HFF-Myc (cell line): ENCODE measurements at regions not wholly inside any gene's neighbourhood (a gene's known extent, or its start where the extent isn't known, plus 50 kb on each side); places are given as distances from the start of the nearest gene placed in this dataset.

Experiments
- DNase-seq: peaks from one replicate; pipeline ENCODE4 v3.0.0-alpha.2; 2011; ENCODE audit warnings: low read depth; ENCODE audit errors: extremely low read depth
- H3K4me3 ChIP-seq: replicated peaks from 2 replicates; pipeline ENCODE4 v1.5.1; 2011; ENCODE audit warnings: low read depth, mild to moderate bottlenecking, control low read depth, low read length
- CTCF ChIP-seq: IDR thresholded peaks from 2 replicates; pipeline ENCODE4 v1.5.1; 2012; ENCODE audit warnings: mild to moderate bottlenecking, low read depth, low read length, control low read depth; ENCODE audit errors: missing control alignments

DNA sequence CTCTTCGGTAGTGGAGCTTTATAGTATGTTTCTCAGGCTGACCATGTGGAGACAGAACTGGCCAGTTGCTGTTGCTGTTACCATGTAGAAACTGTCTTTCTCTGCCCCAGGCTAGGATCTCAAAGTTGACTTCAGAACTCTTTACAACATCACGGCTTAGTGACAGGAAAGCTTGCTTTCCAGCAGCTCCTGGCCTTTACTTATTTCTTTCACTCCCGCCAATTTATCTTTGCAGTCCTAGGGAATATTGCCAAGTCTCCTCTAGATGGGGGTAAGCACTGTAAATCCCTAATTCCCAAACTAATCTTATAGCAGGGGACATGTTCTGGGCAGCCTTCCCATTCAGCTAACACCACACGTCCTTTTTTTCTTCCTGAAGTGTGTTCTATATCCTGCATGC, 631.6 kb downstream of the SPRY1 start:
- no peak overlapping the region for H3K4me3 ChIP-seq
- TF ChIP-seq CTCF = no peak
- no peak for DNase-seq

GRCh38 chr4:124030147-124030546, 633.6 kb downstream of the SPRY1 start:
- H3K4me3 ChIP-seq = no peak overlapping the region
- TF ChIP-seq CTCF = no peak
- no peak for DNase-seq

GRCh38 chr4:124032035-124032434, 635.4 kb downstream of the SPRY1 start:
- no peak for TF ChIP-seq CTCF
- no peak overlapping the region for H3K4me3 ChIP-seq
- DNase-seq = no peak

GRCh38 chr4:124035364-124036041, 638.9 kb downstream of the SPRY1 start:
- TF ChIP-seq CTCF = no peak
- no peak overlapping the region for H3K4me3 ChIP-seq
- no peak for DNase-seq

DNA sequence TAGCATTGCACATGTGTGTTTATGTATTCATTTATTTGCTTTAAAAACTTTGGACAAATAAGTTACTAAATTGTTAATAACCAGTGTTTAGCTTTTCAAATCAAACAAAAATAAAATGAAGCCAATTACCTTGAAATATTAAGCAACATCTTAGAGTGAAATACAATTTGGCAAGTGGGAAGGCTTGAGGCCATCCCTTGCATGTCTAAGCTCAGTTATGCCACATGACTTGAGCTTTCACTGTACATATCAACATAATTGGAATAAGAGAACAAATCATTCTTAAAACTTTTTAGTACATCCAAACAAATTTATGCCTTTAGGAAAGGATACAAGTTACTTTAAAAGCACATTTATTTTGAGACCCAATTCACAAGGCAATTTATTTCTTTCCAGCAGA, 640.6 kb downstream of the SPRY1 start:
- H3K4me3 ChIP-seq = no peak overlapping the region
- no peak for TF ChIP-seq CTCF
- DNase-seq = no peak

DNA sequence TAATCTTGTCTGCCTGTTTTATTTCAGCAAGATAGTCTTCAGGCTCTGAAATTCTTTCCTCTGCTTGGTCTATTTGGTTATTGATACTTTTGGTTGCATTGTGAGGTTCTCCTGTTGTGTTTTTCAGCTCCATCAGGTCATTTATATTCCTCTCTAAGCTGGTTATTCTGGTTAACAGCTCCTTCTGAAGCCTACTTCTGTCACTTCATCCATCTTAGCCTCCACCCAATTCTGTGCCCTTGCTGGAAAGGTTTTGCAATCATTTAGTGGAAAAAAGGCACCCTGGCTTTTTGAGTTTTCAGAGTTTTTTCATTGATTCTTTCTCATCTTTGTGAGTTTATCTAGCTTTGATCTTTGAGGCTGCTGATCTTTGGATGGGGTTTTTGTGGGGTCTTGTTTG, 647.7 kb downstream of the SPRY1 start:
- TF ChIP-seq CTCF = no peak
- no peak overlapping the region for H3K4me3 ChIP-seq
- DNase-seq = no peak

GRCh38 chr4:124044867-124045266, 648.3 kb downstream of the SPRY1 start:
- DNase-seq = no peak
- no peak for TF ChIP-seq CTCF

More at GRCh38 chr4:124044867-124045266, 648.3 kb downstream of the SPRY1 start:
- H3K4me3 ChIP-seq = no peak overlapping the region
